H1 (cell line): ENCODE measurements at regions not wholly inside any gene's neighbourhood (a gene's known extent, or its start where the extent isn't known, plus 50 kb on each side); places are given as distances from the start of the nearest gene placed in this dataset.

Experiments used
- CTCF ChIA-PET: fragments of 300-600 bp; sonication (Branson Sonifier 250); formaldehyde crosslinking; loops from one replicate; lab custom pipeline; 2021; ENCODE audit not compliant: partially characterized antibody; lab: Charles Lee
- POLR2A ChIA-PET: fragments of 300-600 bp; sonication (Branson Sonifier 250); formaldehyde crosslinking; loops from one replicate; lab custom pipeline; 2021; ENCODE audit warnings: inconsistent platforms; ENCODE audit not compliant: partially characterized antibody; lab: Charles Lee
- DNase-seq, 2 experiments: peaks; one replicate each; pipeline versions ENCODE4 v3.0.0 to v3.0.0-alpha.2; 2010 to 2022; ENCODE audit warnings: low spot score in 2 of 2, low read depth in 1 of 2, mixed read lengths in 1 of 2
- FAIRE-seq: peaks from 2 replicates; lab custom pipeline; 2011; peaks lifted over from hg19 to GRCh38; lab: Jason Lieb, UNC
- H2AFZ ChIP-seq: 2 replicates; pipeline ENCODE4 v1.8.1; 2012; ENCODE audit warnings: low read length, inconsistent platforms
- H2AK5ac ChIP-seq: 2 replicates; pipeline ENCODE4 v1.6.1; 2013; ENCODE audit warnings: low read depth, low read length
- H2BK120ac ChIP-seq: replicated peaks from 2 replicates; pipeline ENCODE3; 2013; ENCODE audit warnings: low read depth, low read length, inconsistent platforms
- H2BK12ac ChIP-seq: 2 replicates; pipeline ENCODE4 v1.6.1; 2013; ENCODE audit warnings: low read depth, low read length
- H2BK15ac ChIP-seq: 2 replicates; pipeline ENCODE4 v1.6.1; 2013; ENCODE audit warnings: low read length
- H2BK20ac ChIP-seq: 2 replicates; pipeline ENCODE4 v1.6.1; 2013; ENCODE audit warnings: low read length
- H2BK5ac ChIP-seq: 2 replicates; pipeline ENCODE4 v1.6.1; 2013; ENCODE audit warnings: low read depth, low read length
- H3K14ac ChIP-seq: 2 replicates; pipeline ENCODE4 v1.6.1; 2013; ENCODE audit warnings: inconsistent platforms; ENCODE audit not compliant: insufficient read length
- H3K18ac ChIP-seq: 2 replicates; pipeline ENCODE4 v1.6.1; 2013; ENCODE audit warnings: low read length; ENCODE audit errors: extremely low read depth
- H3K23ac ChIP-seq: 2 replicates; pipeline ENCODE4 v1.6.1; 2013; ENCODE audit warnings: inconsistent platforms; ENCODE audit not compliant: insufficient read length
- H3K23me2 ChIP-seq: 2 replicates; pipeline ENCODE4 v1.6.1; 2013; ENCODE audit warnings: low read depth, low read length
- H3K27ac ChIP-seq: 2 replicates; pipeline ENCODE4 v1.6.1; 2011; ENCODE audit warnings: low read depth, low read length, inconsistent platforms
- H3K27me3 ChIP-seq, 4 experiments: replicated peaks in 1 of 4; 1 replicate in 1 of 4; 2 replicates in 3 of 4; pipeline versions ENCODE4 v1.6.1 to v1.8.1; 2011 to 2013; ENCODE audit warnings: low read length in 3 of 4, mild to moderate bottlenecking in 3 of 4, inconsistent platforms in 2 of 4, mixed read lengths in 2 of 4, moderate library complexity in 1 of 4; ENCODE audit not compliant: control insufficient read depth in 3 of 4, insufficient read depth in 3 of 4; ENCODE audit errors: extremely low read depth in 1 of 4
- H3K36me3 ChIP-seq, 4 experiments: 2 replicates each; pipeline versions ENCODE4 v1.6.1 to v1.8.1; 2011 to 2013; ENCODE audit warnings: mild to moderate bottlenecking in 4 of 4, low read length in 3 of 4, moderate library complexity in 2 of 4, control low read depth in 1 of 4, inconsistent platforms in 1 of 4; ENCODE audit not compliant: insufficient read depth in 4 of 4, control insufficient read depth in 2 of 4
- H3K4ac ChIP-seq: replicated peaks from 2 replicates; pipeline ENCODE3; 2013; ENCODE audit warnings: low read length, low read depth, mixed read lengths, inconsistent platforms; ENCODE audit not compliant: insufficient read length
- H3K4me1 ChIP-seq, 4 experiments: replicated peaks in 1 of 4; 1 replicate in 1 of 4; 2 replicates in 3 of 4; pipeline versions ENCODE4 v1.6.1 to v1.8.1; 2011 to 2013; ENCODE audit warnings: low read length in 3 of 4, inconsistent platforms in 2 of 4, mixed read lengths in 1 of 4; ENCODE audit not compliant: insufficient read depth in 4 of 4, control insufficient read depth in 3 of 4
- H3K4me2 ChIP-seq, 2 experiments: 2 replicates each; pipeline versions ENCODE4 v1.6.1 to v1.8.1; 2011 to 2013; ENCODE audit warnings: low read depth in 2 of 2, low read length in 2 of 2, control low read depth in 1 of 2, inconsistent platforms in 1 of 2, mild to moderate bottlenecking in 1 of 2; ENCODE audit not compliant: insufficient read depth in 1 of 2
- H3K4me3 ChIP-seq, 4 experiments: fragments of 200-600, 300-600 bp in 1 of 4; sonication (generic), shearing (Covaris generic), sonication (Bioruptor Twin) in 1 of 4; 2 replicates each; pipeline versions ENCODE4 v1.5.1 to v1.8.1; 2011 to 2016; ENCODE audit warnings: low read length in 4 of 4, low read depth in 3 of 4, control low read depth in 2 of 4, inconsistent platforms in 2 of 4, mild to moderate bottlenecking in 2 of 4, mixed read lengths in 1 of 4, moderate library complexity in 1 of 4; ENCODE audit not compliant: insufficient read depth in 2 of 4; ENCODE audit errors: extremely low read depth in 1 of 4
- H3K56ac ChIP-seq: replicated peaks from 2 replicates; pipeline ENCODE3; 2013; ENCODE audit warnings: low read depth, mild to moderate bottlenecking, mixed read lengths, low read length, inconsistent platforms; ENCODE audit not compliant: insufficient read length
- H3K79me1 ChIP-seq: 2 replicates; pipeline ENCODE4 v1.6.1; 2013; ENCODE audit warnings: low read depth, low read length, control low read depth
- H3K79me2 ChIP-seq, 2 experiments: 2 replicates each; pipeline versions ENCODE4 v1.6.1 to v1.8.1; 2012 to 2013; ENCODE audit warnings: low read length in 2 of 2, mild to moderate bottlenecking in 2 of 2, inconsistent platforms in 1 of 2; ENCODE audit not compliant: insufficient read depth in 2 of 2, control insufficient read depth in 1 of 2
- H3K9ac ChIP-seq, 4 experiments: replicated peaks in 1 of 4; 1 replicate in 1 of 4; 2 replicates in 3 of 4; pipeline versions ENCODE4 v1.6.1 to v1.8.1; 2011 to 2013; ENCODE audit warnings: low read depth in 3 of 4, low read length in 3 of 4, control low read depth in 2 of 4, mild to moderate bottlenecking in 2 of 4, moderate library complexity in 2 of 4, inconsistent platforms in 1 of 4; ENCODE audit errors: extremely low read depth in 1 of 4
- H3K9me3 ChIP-seq, 2 experiments: 2 replicates each; pipeline versions ENCODE4 v1.6.1 to v1.8.1; 2012 to 2013; ENCODE audit warnings: mild to moderate bottlenecking in 2 of 2, moderate library complexity in 2 of 2, control low read depth in 1 of 2, inconsistent platforms in 1 of 2, low read depth in 1 of 2, low read length in 1 of 2, mixed read lengths in 1 of 2; ENCODE audit not compliant: insufficient read depth in 2 of 2
- H4K20me1 ChIP-seq, 2 experiments: replicated peaks in 1 of 2; 2 replicates each; pipeline versions ENCODE3 to v1.8.1; 2011 to 2013; ENCODE audit warnings: inconsistent platforms in 2 of 2, low read length in 2 of 2, mild to moderate bottlenecking in 1 of 2; ENCODE audit not compliant: insufficient read depth in 2 of 2, control insufficient read depth in 1 of 2
- H4K5ac ChIP-seq: 2 replicates; pipeline ENCODE4 v1.6.1; 2013; ENCODE audit warnings: low read length, low read depth, mixed read lengths, inconsistent platforms; ENCODE audit not compliant: insufficient read length
- H4K8ac ChIP-seq: 2 replicates; pipeline ENCODE4 v1.8.0; 2013; ENCODE audit warnings: mild to moderate bottlenecking, moderate library complexity, low read length, inconsistent platforms; ENCODE audit not compliant: insufficient read depth; ENCODE audit errors: extremely low read depth
- H4K91ac ChIP-seq: replicated peaks from 2 replicates; pipeline ENCODE3; 2013; ENCODE audit warnings: low read length, mixed read lengths, inconsistent platforms; ENCODE audit not compliant: insufficient read length
- CBX5 ChIP-seq: fragments of 300-800, 300-1000 bp; sonication (generic); IDR thresholded peaks from 2 replicates; pipeline ENCODE4 v1.7.1; 2016; ENCODE audit warnings: antibody characterized with exemption, low read length, low read depth
- E2F6 ChIP-seq: IDR thresholded peaks from 2 replicates; pipeline ENCODE4 v1.6.1; 2012; ENCODE audit warnings: inconsistent platforms
- EZH2 ChIP-seq: fragments of 200-600 bp; sonication (generic); IDR thresholded peaks from 2 replicates; pipeline ENCODE4 v1.7.1; 2012; ENCODE audit warnings: low read depth, mild to moderate bottlenecking, moderate library complexity, low read length, inconsistent platforms; ENCODE audit not compliant: severe bottlenecking
- GABPA ChIP-seq: IDR thresholded peaks from 2 replicates; pipeline ENCODE4 v1.6.1; 2011; ENCODE audit warnings: mild to moderate bottlenecking, low read length, moderate library complexity, borderline replicate concordance; ENCODE audit not compliant: insufficient read depth
- HDAC6 ChIP-seq: IDR thresholded peaks from one replicate; pipeline ENCODE4 v1.7.1; 2012; ENCODE audit warnings: low read depth, mild to moderate bottlenecking, inconsistent platforms, low read length, moderate library complexity
- JUN ChIP-seq: IDR thresholded peaks from 2 replicates; pipeline ENCODE4 v1.6.1; 2011; ENCODE audit warnings: low read depth, mild to moderate bottlenecking, improper control_type of control experiment, low read length
- KDM5A ChIP-seq: fragments of 200-600 bp; IDR thresholded peaks from 2 replicates; pipeline ENCODE4 v1.7.1; 2012; ENCODE audit warnings: mild to moderate bottlenecking, low read length, inconsistent platforms, mixed read lengths
- POLR2A ChIP-seq, 2 experiments: IDR thresholded peaks; 1 replicate in 1 of 2; 2 replicates in 1 of 2; pipeline ENCODE4 v1.6.1; 2011; ENCODE audit warnings: low read depth in 2 of 2, low read length in 2 of 2, mild to moderate bottlenecking in 2 of 2; ENCODE audit errors: control extremely low read depth in 1 of 2
- POLR2AphosphoS5 ChIP-seq: IDR thresholded peaks from 2 replicates; pipeline ENCODE4 v1.6.1; 2011; ENCODE audit warnings: low read depth, low read length
- RAD21 ChIP-seq, 2 experiments: IDR thresholded peaks in 1 of 2; conservative IDR thresholded peaks in 1 of 2; 2 replicates each; pipeline ENCODE4 v1.6.1; 2011; ENCODE audit warnings: low read depth in 2 of 2, low read length in 2 of 2, improper control_type of control experiment in 1 of 2, inconsistent platforms in 1 of 2, mild to moderate bottlenecking in 1 of 2, moderate library complexity in 1 of 2
- SIRT6 ChIP-seq: IDR thresholded peaks from one replicate; pipeline ENCODE4 v1.7.1; 2012; ENCODE audit warnings: low read length, inconsistent platforms
- SIX5 ChIP-seq: IDR thresholded peaks from 2 replicates; pipeline ENCODE4 v1.6.1; 2011; ENCODE audit warnings: mild to moderate bottlenecking, low read depth, low read length
- TAF7 ChIP-seq: optimal IDR thresholded peaks from 2 replicates; pipeline ENCODE3; 2011; ENCODE audit warnings: low read depth, mild to moderate bottlenecking, inconsistent platforms, low read length, moderate library complexity, borderline replicate concordance
- YY1 ChIP-seq: IDR thresholded peaks from 2 replicates; pipeline ENCODE4 v1.6.1; 2011; ENCODE audit warnings: low read depth, mild to moderate bottlenecking, low read length
- ZNF274 ChIP-seq: IDR thresholded peaks from 2 replicates; pipeline ENCODE4 v1.7.0; 2012; ENCODE audit warnings: low read length, borderline replicate concordance; ENCODE audit errors: extremely low read depth
- WGBS, 2 experiments: shearing (Covaris generic) in 1 of 2; methylation state at CpG; one replicate each; pipeline versions ENCODE4 v1.1.6 to v1.1.7; 2013 to 2015; ENCODE audit warnings: low lambda C conversion rate in 2 of 2, mixed read lengths in 2 of 2, inconsistent platforms in 1 of 2, low coverage in 1 of 2, missing lambda C conversion rate in 1 of 2; ENCODE audit not compliant: insufficient replicate concordance in 2 of 2, insufficient coverage in 1 of 2, insufficient read length in 1 of 2; ENCODE audit errors: extremely low coverage in 1 of 2, missing lambda C conversion rate in 1 of 2; 5-methylcytosine and 5-hydroxymethylcytosine counted together

GRCh38 chrX:125651426-125651825, 331.8 kb downstream of the TEX13C start:
- Histone ChIP-seq H2AFZ (no peak overlapping the region), H3K18ac (no peak overlapping the region), H2BK120ac (no peak overlapping the region), H2AK5ac (no peak overlapping the region), H3K36me3 (no peaks in the 10 kb centered on the region), H3K4me2 (no peak overlapping the region), H2BK5ac (no peak overlapping the region), H3K4me3 (no peak overlapping the region), H3K9me3 (no peaks in the 10 kb centered on the region), H4K8ac (no peak overlapping the region), H2BK12ac (no peak overlapping the region), H3K9ac (no peak overlapping the region), H3K23me2 (no peaks in the 10 kb centered on the region), H3K27ac (no peak overlapping the region), H2BK15ac (no peak overlapping the region), H3K27me3 (no peaks in the 10 kb centered on the region), H3K23ac (no peak overlapping the region), H3K14ac (no peak overlapping the region), H3K79me1 (no peaks in the 10 kb centered on the region), H4K91ac (no peak overlapping the region), H4K5ac (no peak overlapping the region), H3K4ac (no peak overlapping the region), H3K56ac (no peak overlapping the region), H3K4me1 (no peaks in the 10 kb centered on the region), H4K20me1 (no peaks in the 10 kb centered on the region), H2BK20ac (no peak overlapping the region), H3K79me2 (no peaks in the 10 kb centered on the region)
- WGBS, 2 experiments = 63% methylated on average over 1 of the region's 1 CpG; no CpG with 5 or more reads in 1 of the 2 experiments
- ChIA-PET CTCF (no interaction called here), POLR2A (no interaction called here)
- FAIRE-seq (no peak), DNase-seq (no peak)
- TF ChIP-seq YY1 (no peak), RAD21 (IDR thresholded peaks at IDR 0.05 in 1 of 2, conservative IDR thresholded peaks at IDR 0.05 in 1 of 2; ENCODE audit: low read depth in 2 of 2, low read length in 2 of 2) (no peak), SIX5 (no peak), CBX5 (no peak), TAF7 (no peak), E2F6 (no peak), ZNF274 (no peak), EZH2 (no peak), POLR2A (IDR thresholded peaks at IDR 0.05; ENCODE audit: control extremely low read depth in 1 of 2, low read depth in 2 of 2, low read length in 2 of 2) (no peak), SIRT6 (no peak), GABPA (no peak), JUN (no peak), HDAC6 (no peak), KDM5A (no peak), POLR2AphosphoS5 (no peak)
